ENCODE measurements at regions not wholly inside any gene's neighbourhood (a gene's known extent, or its start where the extent isn't known, plus 50 kb on each side); places are given as distances from the start of the nearest gene placed in this dataset.

- Histone ChIP-seq H3K27me3 (ENCODE audit: insufficient read depth, poor library complexity, severe bottlenecking) (no peaks in the 10 kb centered on the region), H3K4me1 (ENCODE audit: insufficient read depth, poor library complexity, severe bottlenecking) (peaks cover 24% of the 10 kb centered on the region), H3K36me3 (ENCODE audit: low read depth) (no peaks in the 10 kb centered on the region), H3K4me3 (ENCODE audit: severe bottlenecking) (no peak overlapping the region), H3K9me3 (ENCODE audit: severe bottlenecking) (no peaks in the 10 kb centered on the region), H3K27ac (ENCODE audit: poor library complexity, severe bottlenecking) (peak overlapping the region; percentile 63)
- TF ChIP-seq CTCF (IDR thresholded peaks at IDR 0.05; ENCODE audit: poor library complexity, severe bottlenecking) = no peak
- ATAC-seq (ENCODE audit: low read depth) (peak; percentile 83), DNase-seq (ENCODE audit: low spot score) (peak; percentile 77)
Observed at GRCh38 chr7:7099584-7100014, 82.7 kb upstream of the C1GALT1 start.

- ATAC-seq (ENCODE audit: low read depth) (peak; percentile 89), DNase-seq (ENCODE audit: low spot score) (peak; percentile 87)
- H3K27ac ChIP-seq (ENCODE audit: poor library complexity, severe bottlenecking) = peak overlapping the region; percentile 63
Observed at GRCh38 chr7:7100432-7100849, 81.9 kb upstream of the C1GALT1 start.

GRCh38 chr7:7102906-7103305, 79.4 kb upstream of the C1GALT1 start:
- no peaks in the 10 kb centered on the region for H3K36me3 ChIP-seq (ENCODE audit: low read depth)
- no peak overlapping the region for H3K4me3 ChIP-seq (ENCODE audit: severe bottlenecking)
- no peaks in the 10 kb centered on the region for H3K27me3 ChIP-seq (ENCODE audit: insufficient read depth, poor library complexity, severe bottlenecking)
- no peak overlapping the region for H3K27ac ChIP-seq (ENCODE audit: poor library complexity, severe bottlenecking)
- ATAC-seq (ENCODE audit: low read depth) (no peak), DNase-seq (ENCODE audit: low spot score) (no peak)
- H3K9me3 ChIP-seq (ENCODE audit: severe bottlenecking) = no peaks in the 10 kb centered on the region
- no peak for TF ChIP-seq CTCF (IDR thresholded peaks at IDR 0.05; ENCODE audit: poor library complexity, severe bottlenecking)
- H3K4me1 ChIP-seq (ENCODE audit: insufficient read depth, poor library complexity, severe bottlenecking) = peaks cover 24% of the 10 kb centered on the region

More at GRCh38 chr7:7100432-7100849, 81.9 kb upstream of the C1GALT1 start:
- no peaks in the 10 kb centered on the region for H3K36me3 ChIP-seq (ENCODE audit: low read depth)
- H3K4me3 ChIP-seq (ENCODE audit: severe bottlenecking) = no peak overlapping the region
- no peak for TF ChIP-seq CTCF (IDR thresholded peaks at IDR 0.05; ENCODE audit: poor library complexity, severe bottlenecking)
- peaks cover 24% of the 10 kb centered on the region for H3K4me1 ChIP-seq (ENCODE audit: insufficient read depth, poor library complexity, severe bottlenecking)
- no peaks in the 10 kb centered on the region for H3K9me3 ChIP-seq (ENCODE audit: severe bottlenecking)
- H3K27me3 ChIP-seq (ENCODE audit: insufficient read depth, poor library complexity, severe bottlenecking) = no peaks in the 10 kb centered on the region

- Histone ChIP-seq H3K4me3 (ENCODE audit: severe bottlenecking) (no peak overlapping the region), H3K27ac (ENCODE audit: poor library complexity, severe bottlenecking) (no peak overlapping the region), H3K27me3 (ENCODE audit: insufficient read depth, poor library complexity, severe bottlenecking) (no peaks in the 10 kb centered on the region), H3K4me1 (ENCODE audit: insufficient read depth, poor library complexity, severe bottlenecking) (peaks cover 24% of the 10 kb centered on the region), H3K36me3 (ENCODE audit: low read depth) (no peaks in the 10 kb centered on the region), H3K9me3 (ENCODE audit: severe bottlenecking) (no peaks in the 10 kb centered on the region)
- peak; percentile 80 for TF ChIP-seq CTCF (IDR thresholded peaks at IDR 0.05; ENCODE audit: poor library complexity, severe bottlenecking)
- ATAC-seq (ENCODE audit: low read depth) = 0 out of 3 replicates have a peak, but pooled peaks have one; percentile 18
- DNase-seq (ENCODE audit: low spot score) = no peak
Observed at GRCh38 chr7:7103343-7104313, 78.7 kb upstream of the C1GALT1 start.

GRCh38 chr7:7104314-7104698, 78.0 kb upstream of the C1GALT1 start:
- Histone ChIP-seq H3K9me3 (ENCODE audit: severe bottlenecking) (no peaks in the 10 kb centered on the region), H3K27ac (ENCODE audit: poor library complexity, severe bottlenecking) (no peak overlapping the region), H3K4me1 (ENCODE audit: insufficient read depth, poor library complexity, severe bottlenecking) (peaks cover 20% of the 10 kb centered on the region), H3K4me3 (ENCODE audit: severe bottlenecking) (no peak overlapping the region), H3K27me3 (ENCODE audit: insufficient read depth, poor library complexity, severe bottlenecking) (no peaks in the 10 kb centered on the region), H3K36me3 (ENCODE audit: low read depth) (no peaks in the 10 kb centered on the region)
- TF ChIP-seq CTCF (IDR thresholded peaks at IDR 0.05; ENCODE audit: poor library complexity, severe bottlenecking) = no peak
- DNase-seq (ENCODE audit: low spot score) = no peak
- ATAC-seq (ENCODE audit: low read depth) = no peak
